MM.1S (cell line): ENCODE measurements at regions not wholly inside any gene's neighbourhood (a gene's known extent, or its start where the extent isn't known, plus 50 kb on each side); places are given as distances from the start of the nearest gene placed in this dataset.

Source experiments
- CTCF ChIP-seq: fragments of 300-600 bp; sonication (generic); IDR thresholded peaks from 2 replicates; pipeline ENCODE4 v1.5.1; 2016; ENCODE audit warnings: antibody characterized with exemption, low read length, mixed read lengths
- EZH2 ChIP-seq: fragments of 300-600 bp; sonication (generic); optimal IDR thresholded peaks from 2 replicates; pipeline ENCODE3; 2017; ENCODE audit warnings: low read depth, mild to moderate bottlenecking, antibody characterized with exemption, low read length, mixed read lengths

GRCh38 chr22:22064580-22064979 lies 82.0 kb upstream of the TOP3B start:
- TF ChIP-seq CTCF (no peak), EZH2 (no peak)
